T-cell (primary cell): ENCODE measurements at regions not wholly inside any gene's neighbourhood (a gene's known extent, or its start where the extent isn't known, plus 50 kb on each side); places are given as distances from the start of the nearest gene placed in this dataset.

Experiments
- ATAC-seq, 4 experiments: fragments of 200-7000 bp in 3 of 4; fragments of 150-1000 bp in 1 of 4; cut with Tn5 transposase; replicated peaks in 1 of 4; 1 replicate in 3 of 4; 2 replicates in 1 of 4; pipeline ENCODE4 v1.10.0; 2021; ENCODE audit warnings: moderate library complexity in 3 of 4, mild to moderate bottlenecking in 2 of 4, moderate number of reproducible peaks in 1 of 4
- CTCF ChIA-PET, 2 donors: fragments of 300-600 bp; sonication (Branson Sonifier 250); formaldehyde crosslinking; loops; one replicate each; lab custom pipeline; 2022; ENCODE audit warnings: antibody characterized with exemption in 2 of 2; lab: Charles Lee
- POLR2A ChIA-PET, 2 donors: fragments of 300-600 bp; sonication (Branson Sonifier 250); formaldehyde crosslinking; loops; one replicate each; lab custom pipeline; 2022; ENCODE audit warnings: antibody characterized with exemption in 2 of 2; lab: Charles Lee
- DNase-seq, 35 experiments: peaks; one replicate each; pipeline versions ENCODE4 v3.0.0 to v3.0.0-alpha.2; 2013 to 2023
- H3K27ac ChIP-seq: one replicate; pipeline ENCODE4 v1.5.1; 2013; ENCODE audit warnings: low read length
- H3K27me3 ChIP-seq, 2 experiments: replicated peaks in 1 of 2; 1 replicate in 1 of 2; 2 replicates in 1 of 2; pipeline versions ENCODE4 v1.6.1 to v1.7.0; 2013; ENCODE audit warnings: low read length in 1 of 2, mixed read lengths in 1 of 2; ENCODE audit not compliant: control insufficient read depth in 2 of 2, insufficient read depth in 2 of 2; ENCODE audit errors: extremely low read depth in 1 of 2
- H3K36me3 ChIP-seq, 2 donors: 1 replicate in 1 of 2; 2 replicates in 1 of 2; pipeline versions ENCODE4 v1.6.1 to v1.7.0; 2013; ENCODE audit warnings: low read length in 1 of 2; ENCODE audit not compliant: control insufficient read depth in 2 of 2, insufficient read depth in 1 of 2; ENCODE audit errors: extremely low read depth in 1 of 2
- H3K4me1 ChIP-seq, 2 experiments: 1 replicate in 1 of 2; 2 replicates in 1 of 2; pipeline versions ENCODE4 v1.6.1 to v1.7.0; 2013; ENCODE audit warnings: low read length in 2 of 2, mixed read lengths in 1 of 2; ENCODE audit not compliant: insufficient read depth in 2 of 2, control insufficient read depth in 1 of 2; ENCODE audit errors: extremely low read depth in 1 of 2
- H3K4me3 ChIP-seq, 2 donors: 1 replicate in 1 of 2; 2 replicates in 1 of 2; pipeline versions ENCODE4 v1.5.1 to v1.7.0; 2013; ENCODE audit warnings: mild to moderate bottlenecking in 2 of 2, low read length in 1 of 2, moderate library complexity in 1 of 2; ENCODE audit not compliant: control insufficient read depth in 1 of 2; ENCODE audit errors: extremely low read depth in 1 of 2
- H3K9me3 ChIP-seq: 2 replicates; pipeline ENCODE4 v1.7.0; 2013
- H3K27ac Mint-ChIP-seq, 2 donors: one replicate each; pipeline ENCODE4 v1.8.0; 2020 to 2021; ENCODE audit warnings: mild to moderate bottlenecking in 2 of 2, mixed read lengths in 2 of 2
- H3K27me3 Mint-ChIP-seq, 2 donors: one replicate each; pipeline ENCODE4 v1.8.0; 2021 to 2022; ENCODE audit warnings: mixed read lengths in 2 of 2
- H3K36me3 Mint-ChIP-seq: one replicate; pipeline ENCODE4 v1.8.0; 2021; ENCODE audit warnings: mixed read lengths
- H3K4me1 Mint-ChIP-seq, 3 donors: one replicate each; pipeline ENCODE4 v1.8.0; 2020 to 2022; ENCODE audit warnings: mixed read lengths in 3 of 3, mild to moderate bottlenecking in 1 of 3
- H3K4me3 Mint-ChIP-seq, 3 donors: one replicate each; pipeline ENCODE4 v1.8.0; 2020 to 2022; ENCODE audit warnings: mild to moderate bottlenecking in 3 of 3, mixed read lengths in 3 of 3, moderate library complexity in 3 of 3
- H3K9me3 Mint-ChIP-seq, 3 donors: one replicate each; pipeline ENCODE4 v1.8.0; 2020 to 2022; ENCODE audit warnings: mixed read lengths in 3 of 3
- WGBS: methylation state at CpG from one replicate; pipeline ENCODE4 v1.1.5; 2013; ENCODE audit warnings: missing lambda C conversion rate; ENCODE audit not compliant: insufficient coverage; 5-methylcytosine and 5-hydroxymethylcytosine counted together

DNA sequence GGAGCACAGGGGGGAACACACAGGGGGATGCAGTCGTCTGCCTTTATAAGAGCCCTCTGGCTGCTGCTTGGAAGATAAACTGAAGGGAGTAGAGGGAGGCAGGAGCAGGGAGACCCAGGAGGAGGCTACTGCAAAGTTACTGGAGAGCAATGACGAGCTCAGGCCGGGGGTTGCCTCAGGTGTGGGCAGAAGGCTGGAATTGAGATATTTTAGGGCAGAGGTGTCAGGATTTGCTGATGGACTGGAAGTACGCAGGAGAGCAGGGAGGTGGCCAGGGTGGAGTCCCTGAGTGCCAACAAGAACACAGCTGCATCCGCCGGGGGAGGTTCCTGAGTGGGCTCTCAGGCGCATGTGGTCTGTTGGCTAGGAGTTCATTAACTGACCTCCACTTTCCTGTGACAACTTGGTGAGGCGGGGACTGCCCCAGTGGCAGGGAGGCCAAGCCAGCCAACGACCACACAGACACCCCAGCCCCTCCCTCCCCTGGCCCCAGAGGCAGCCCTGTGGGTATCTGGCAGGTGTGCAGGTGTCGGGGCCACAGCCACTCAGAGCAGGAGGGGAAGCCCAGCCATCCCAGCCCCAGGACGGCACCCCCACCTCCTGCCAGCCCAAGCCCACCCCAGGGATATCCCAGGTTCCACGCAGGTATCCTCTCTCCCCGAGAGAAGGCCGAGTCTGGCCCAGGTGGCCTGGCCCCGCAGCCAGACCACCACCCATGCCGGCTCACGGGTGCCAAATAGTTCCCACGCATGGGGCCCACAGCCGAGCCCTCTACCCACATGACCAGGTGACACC is 85.4 kb downstream of the NCOR2 start:
- peak overlapping the region in 1 of 2 donors; percentile 4 for H3K27ac Mint-ChIP-seq
- peaks cover 24 to 42% (median 30%) of the 10 kb centered on the region in 3 donors for H3K4me1 Mint-ChIP-seq
- no peak for DNase-seq
- Histone ChIP-seq H3K27ac (no peak overlapping the region), H3K4me3 (no peak overlapping the region), H3K9me3 (no peaks in the 10 kb centered on the region), H3K4me1 (peaks cover 0 to 26% of the 10 kb centered on the region in 2 experiments), H3K36me3 (peaks cover 15 to 20% of the 10 kb centered on the region in 2 donors), H3K27me3 (no peaks in the 10 kb centered on the region)
- peaks cover 42% of the 10 kb centered on the region for H3K36me3 Mint-ChIP-seq
- ATAC-seq = no peak
- H3K27me3 Mint-ChIP-seq = no peaks in the 10 kb centered on the region
- ChIA-PET CTCF (no interaction called here), POLR2A (no interaction called here)
- no peaks in the 10 kb centered on the region for H3K9me3 Mint-ChIP-seq
- no peak overlapping the region for H3K4me3 Mint-ChIP-seq
- 94% methylated on average over 6 of the region's 19 CpGs for WGBS

DNA sequence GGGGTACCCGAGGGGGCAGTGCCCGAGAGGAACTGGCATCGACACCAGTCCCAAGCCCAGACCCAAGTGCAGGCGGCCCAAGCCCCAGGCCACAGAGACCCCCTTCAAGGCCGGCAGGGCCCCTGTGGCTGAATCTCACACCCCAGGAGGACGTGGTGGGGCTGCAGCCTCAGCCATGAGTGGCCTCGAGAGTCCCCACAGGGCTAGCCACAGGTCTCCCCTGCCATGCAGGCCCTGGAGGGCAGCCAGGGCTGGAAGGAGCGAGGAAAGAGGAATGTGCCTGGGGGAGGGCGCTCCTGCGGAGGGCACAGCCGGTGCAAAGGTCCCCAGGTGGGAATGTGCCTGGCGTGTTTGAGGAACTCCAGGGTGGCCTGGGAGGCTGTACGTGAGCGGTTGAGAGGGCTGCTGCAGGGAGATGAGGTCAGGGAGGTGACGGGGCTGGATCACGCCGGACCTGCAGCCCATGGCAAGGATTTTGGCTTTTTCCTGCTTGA is 86.1 kb downstream of the NCOR2 start:
- Mint-ChIP-seq H3K9me3 (no peaks in the 10 kb centered on the region), H3K27ac (peak overlapping the region in 1 of 2 donors; percentile 4), H3K27me3 (no peaks in the 10 kb centered on the region), H3K36me3 (peaks cover 48% of the 10 kb centered on the region), H3K4me1 (peaks cover 24 to 42% (median 30%) of the 10 kb centered on the region in 3 donors), H3K4me3 (peak overlapping the region in 1 of 3 donors; percentile 23)
- no peaks in the 10 kb centered on the region for H3K9me3 ChIP-seq
- H3K27me3 ChIP-seq = no peaks in the 10 kb centered on the region
- H3K36me3 ChIP-seq = peaks cover 16 to 26% of the 10 kb centered on the region in 2 donors
- whole genome bisulfite sequencing = 92% methylated on average over 17 of the region's 17 CpGs
- no peak overlapping the region for H3K4me3 ChIP-seq
- no peak overlapping the region for H3K27ac ChIP-seq
- ChIA-PET POLR2A (no interaction called here), CTCF (no interaction called here)
- DNase-seq = no peak
- no peak for ATAC-seq
- H3K4me1 ChIP-seq = peaks cover 0 to 26% of the 10 kb centered on the region in 2 experiments

DNA sequence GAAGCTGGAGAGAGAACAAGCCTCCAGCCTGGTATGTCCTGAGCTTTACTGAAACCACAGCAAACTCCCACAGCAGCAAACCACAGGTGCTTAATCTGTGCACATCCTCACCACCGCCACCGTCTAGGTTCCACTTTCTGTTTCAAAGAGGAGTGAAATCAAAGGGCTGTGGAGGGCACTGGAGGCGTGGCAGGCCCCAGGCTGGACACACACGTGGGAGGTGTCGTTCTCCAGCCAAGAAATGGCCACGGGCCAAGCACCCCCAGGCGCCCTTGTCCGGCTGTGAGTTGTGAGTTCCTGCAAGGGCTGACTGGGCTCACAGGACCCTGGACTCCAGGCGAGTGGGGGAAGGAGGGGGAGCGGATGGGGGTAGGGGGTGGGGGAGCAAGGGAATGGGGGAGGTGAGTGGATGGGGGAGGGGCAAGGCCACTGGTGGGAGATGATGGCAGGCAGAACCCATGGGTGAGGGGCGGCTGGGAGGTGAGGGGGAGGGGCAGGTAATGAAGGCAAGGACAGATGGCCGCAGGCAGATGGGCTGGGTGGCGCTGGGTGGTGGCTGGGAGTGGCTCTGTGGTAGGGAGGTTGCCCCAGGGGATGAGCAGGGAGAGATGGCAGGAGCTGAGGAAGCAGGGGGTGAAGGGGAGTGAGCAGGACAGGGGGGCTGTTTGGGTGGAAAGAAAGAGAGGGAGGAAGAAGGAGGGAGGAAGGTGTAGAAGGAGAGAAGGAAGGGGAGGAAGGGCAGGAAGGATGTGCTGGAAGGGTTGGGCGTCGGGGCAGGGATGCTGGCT is 86.7 kb downstream of the NCOR2 start:
- WGBS = 60% methylated on average over 11 of the region's 15 CpGs
- Mint-ChIP-seq H3K4me1 (peaks cover 24 to 42% (median 30%) of the 10 kb centered on the region in 3 donors), H3K4me3 (peak overlapping the region in 2 of 3 donors; percentile 23 to 39), H3K27ac (peak overlapping the region; percentile 16 to 31), H3K36me3 (peaks cover 49% of the 10 kb centered on the region), H3K27me3 (no peaks in the 10 kb centered on the region), H3K9me3 (no peaks in the 10 kb centered on the region)
- H3K4me1 ChIP-seq = peaks cover 0 to 26% of the 10 kb centered on the region in 2 experiments
- ATAC-seq (peak; percentile 44 to 62 (median 50)), DNase-seq (peak in 19 of 35 experiments; percentile 10 to 56 (median 22))
- H3K4me3 ChIP-seq = no peak overlapping the region
- peak overlapping the region; percentile 18 for H3K27ac ChIP-seq
- no peaks in the 10 kb centered on the region for H3K9me3 ChIP-seq
- CTCF ChIA-PET = no interaction called here
- POLR2A ChIA-PET = interaction anchor here in 1 of 2 donors (0.5 kb wide), 1 partner anchor 45 kb away, joined by 4 read pairs; no protein-coding TSS in a partner anchor
- peaks cover 19 to 32% of the 10 kb centered on the region in 2 donors for H3K36me3 ChIP-seq
- no peaks in the 10 kb centered on the region for H3K27me3 ChIP-seq

DNA sequence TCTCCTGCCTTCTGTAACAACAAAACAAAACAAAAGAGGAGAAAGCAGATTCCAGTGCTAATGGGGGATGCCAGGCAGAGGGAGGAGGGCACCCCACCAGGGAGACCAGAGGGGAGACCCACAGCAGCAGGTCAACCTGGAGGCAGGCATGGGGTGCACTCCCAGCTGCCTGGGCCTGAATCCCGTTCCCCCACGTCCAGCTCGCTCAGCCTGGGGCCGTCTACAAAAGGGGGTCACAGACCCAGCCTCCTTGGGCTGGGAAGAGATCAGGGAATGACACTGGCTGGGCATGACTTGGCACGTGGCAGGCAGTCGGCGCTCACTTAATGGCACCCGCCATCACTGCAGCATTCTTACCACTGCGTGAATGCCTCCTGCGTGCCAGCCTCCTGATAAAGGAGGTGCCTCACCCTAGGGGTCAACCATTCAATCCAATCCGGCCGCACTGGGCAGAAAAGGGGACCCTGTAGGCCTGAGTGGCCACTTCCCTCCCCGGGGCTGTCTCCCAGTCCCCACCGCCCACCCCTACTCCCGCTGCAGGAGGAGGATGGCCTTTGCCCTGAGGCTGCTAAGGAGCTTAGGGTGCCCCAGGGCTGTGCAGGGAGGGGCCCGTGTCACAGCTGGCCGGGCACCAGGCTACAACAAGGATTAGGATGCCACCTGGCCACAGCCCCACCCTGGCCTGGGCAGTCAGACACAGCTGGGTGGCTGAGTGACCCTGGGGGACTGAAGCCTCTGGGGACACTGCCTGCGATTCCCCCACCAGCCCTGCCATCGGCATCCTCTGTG is 87.5 kb downstream of the NCOR2 start:
- 83% methylated on average over 17 of the region's 19 CpGs for WGBS
- Mint-ChIP-seq H3K4me1 (peaks cover 24 to 39% (median 28%) of the 10 kb centered on the region in 3 donors), H3K9me3 (no peaks in the 10 kb centered on the region), H3K36me3 (peaks cover 49% of the 10 kb centered on the region), H3K27me3 (no peaks in the 10 kb centered on the region), H3K27ac (peak overlapping the region; percentile 11 to 31), H3K4me3 (peak overlapping the region in 1 of 3 donors; percentile 23)
- ATAC-seq (peak in 1 of 4 experiments; percentile 8), DNase-seq (no peak)
- Histone ChIP-seq H3K27ac (peak overlapping the region; percentile 18), H3K36me3 (peaks cover 19 to 32% of the 10 kb centered on the region in 2 donors), H3K9me3 (no peaks in the 10 kb centered on the region), H3K27me3 (no peaks in the 10 kb centered on the region), H3K4me3 (no peak overlapping the region), H3K4me1 (peaks cover 0 to 26% of the 10 kb centered on the region in 2 experiments)
- ChIA-PET POLR2A (interaction anchor here (0.5 to 0.6 kb wide), 2 partner anchors 46 to 231 kb away, joined by 3 to 4 read pairs; no protein-coding TSS in a partner anchor), CTCF (no interaction called here)

DNA sequence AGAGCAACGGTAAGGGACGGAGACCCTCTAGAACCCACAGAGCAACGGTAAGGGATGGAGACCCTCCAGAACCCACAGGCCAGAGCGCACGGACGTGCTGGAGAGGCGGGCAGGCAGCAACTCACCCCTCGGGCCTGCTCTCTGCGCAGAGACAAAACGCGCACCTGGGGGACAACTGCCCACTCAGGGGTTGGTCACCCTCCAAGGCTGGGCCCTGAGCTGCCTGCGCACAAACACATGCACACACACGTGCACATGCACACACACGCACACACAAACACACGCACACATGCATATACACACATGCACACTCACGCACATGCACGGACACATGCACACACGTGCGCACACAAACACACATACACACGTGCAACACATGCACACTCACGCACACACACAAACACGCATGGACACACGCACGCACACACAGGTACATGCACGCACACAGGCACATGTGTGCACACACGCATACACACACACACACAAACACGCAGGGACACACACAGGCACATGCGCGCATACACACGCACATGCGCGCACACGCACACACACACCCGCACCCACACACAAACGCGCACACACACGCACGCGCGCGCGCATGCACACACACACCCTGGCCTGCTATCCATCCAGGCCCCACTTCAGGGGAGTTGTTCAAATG is 88.3 kb downstream of the NCOR2 start:
- Mint-ChIP-seq H3K27ac (peak overlapping the region in 1 of 2 donors; percentile 16), H3K9me3 (peaks cover 0 to under 1% (median under 1%) of the 10 kb centered on the region in 3 donors), H3K4me1 (peaks cover 24 to 35% (median 26%) of the 10 kb centered on the region in 3 donors), H3K36me3 (peaks cover 49% of the 10 kb centered on the region), H3K4me3 (peak overlapping the region in 1 of 3 donors; percentile 1), H3K27me3 (no peaks in the 10 kb centered on the region)
- H3K9me3 ChIP-seq = no peaks in the 10 kb centered on the region
- H3K36me3 ChIP-seq = peaks cover 18 to 33% of the 10 kb centered on the region in 2 donors
- H3K4me1 ChIP-seq = peaks cover 0 to 22% of the 10 kb centered on the region in 2 experiments
- over 99% methylated on average over 38 of the region's 42 CpGs for WGBS
- POLR2A ChIA-PET = no interaction called here
- DNase-seq = no peak
- H3K27me3 ChIP-seq = no peaks in the 10 kb centered on the region
- no peak overlapping the region for H3K4me3 ChIP-seq
- H3K27ac ChIP-seq = no peak overlapping the region
- no peak for ATAC-seq
- CTCF ChIA-PET = no interaction called here
